DND-41 (cell line): ENCODE measurements at regions not wholly inside any gene's neighbourhood (a gene's known extent, or its start where the extent isn't known, plus 50 kb on each side); places are given as distances from the start of the nearest gene placed in this dataset.

ENCODE experiments used
- ATAC-seq: fragments of 200-7000 bp; cut with Tn5 transposase; 3 replicates; pipeline ENCODE4 v1.9.1; 2021; ENCODE audit warnings: low read depth; ENCODE audit not compliant: insufficient read depth
- DNase-seq: peaks from one replicate; pipeline ENCODE4 v3.0.0-alpha.2; 2020
- H2AFZ ChIP-seq: 2 replicates; pipeline ENCODE4 v1.6.0; 2012; ENCODE audit warnings: low read depth, low read length
- H3K27ac ChIP-seq: 2 replicates; pipeline ENCODE4 v1.5.1; 2012; ENCODE audit warnings: low read length, inconsistent platforms
- H3K27me3 ChIP-seq: fragments of 200-600 bp; sonication (generic); 2 replicates; pipeline ENCODE4 v1.6.0; 2012; ENCODE audit warnings: low read length, mild to moderate bottlenecking, inconsistent platforms; ENCODE audit not compliant: insufficient read depth, poor library complexity
- H3K36me3 ChIP-seq: 2 replicates; pipeline ENCODE4 v1.5.1; 2012; ENCODE audit warnings: low read length, inconsistent platforms; ENCODE audit not compliant: insufficient read depth
- H3K4me1 ChIP-seq: 2 replicates; pipeline ENCODE4 v1.5.1; 2012; ENCODE audit warnings: mild to moderate bottlenecking, low read length; ENCODE audit not compliant: insufficient read depth
- H3K4me2 ChIP-seq: 2 replicates; pipeline ENCODE4 v1.6.0; 2012; ENCODE audit warnings: mild to moderate bottlenecking, moderate library complexity, low read length, inconsistent platforms; ENCODE audit not compliant: insufficient read depth
- H3K4me3 ChIP-seq, 2 experiments: fragments of 200-600 bp in 1 of 2; shearing (Covaris generic) in 1 of 2; 2 replicates each; pipeline ENCODE4 v1.5.1; 2012 to 2016; ENCODE audit warnings: inconsistent platforms in 2 of 2, low read length in 2 of 2, mild to moderate bottlenecking in 2 of 2, low read depth in 1 of 2, moderate library complexity in 1 of 2
- H3K79me2 ChIP-seq: 2 replicates; pipeline ENCODE4 v1.6.0; 2012; ENCODE audit warnings: low read length, inconsistent platforms; ENCODE audit not compliant: insufficient read depth
- H3K9ac ChIP-seq: 2 replicates; pipeline ENCODE4 v1.6.0; 2012; ENCODE audit warnings: low read depth, mild to moderate bottlenecking, inconsistent platforms, low read length, moderate library complexity
- H3K9me3 ChIP-seq: 2 replicates; pipeline ENCODE4 v1.5.1; 2012; ENCODE audit warnings: low read length, moderate library complexity, mild to moderate bottlenecking, inconsistent platforms; ENCODE audit not compliant: insufficient read depth, severe bottlenecking
- H4K20me1 ChIP-seq: 2 replicates; pipeline ENCODE4 v1.6.0; 2012; ENCODE audit warnings: low read length; ENCODE audit not compliant: insufficient read depth
- EZH2 ChIP-seq: IDR thresholded peaks from 3 replicates; pipeline ENCODE4 v1.6.1; 2012; ENCODE audit warnings: borderline replicate concordance, low read depth, mild to moderate bottlenecking, moderate library complexity, low read length, inconsistent platforms; ENCODE audit not compliant: severe bottlenecking
- TF ChIP-seq, protein P1 (sequence below): IDR thresholded peaks from 2 replicates; pipeline ENCODE4 v1.5.1; 2012; ENCODE audit warnings: borderline replicate concordance, low read length, moderate library complexity, mild to moderate bottlenecking; ENCODE audit not compliant: poor library complexity, severe bottlenecking; ENCODE audit errors: extremely low read depth

DNA sequence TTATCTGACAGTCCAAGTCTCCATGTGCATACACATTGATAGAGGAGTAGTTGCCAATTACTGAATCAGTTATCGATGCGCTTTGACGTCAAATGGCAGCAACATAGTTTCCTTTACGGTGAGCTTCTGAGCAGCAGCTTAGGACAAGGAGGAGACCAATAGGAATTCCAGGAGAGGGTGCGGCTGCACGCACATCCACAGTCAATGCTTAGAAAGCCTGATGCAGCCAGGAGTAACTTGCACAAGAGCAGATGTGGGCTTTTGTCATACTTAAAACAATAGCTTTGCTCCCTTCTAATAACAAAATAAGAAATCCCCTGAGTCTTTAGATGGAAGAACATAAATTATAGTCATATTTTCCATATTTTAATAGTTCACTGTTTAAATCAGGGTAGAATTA, 442.1 kb downstream of the BCKDHB start:
- Histone ChIP-seq H3K4me3 (no peak overlapping the region), H3K27me3 (no peaks in the 10 kb centered on the region), H3K4me1 (no peaks in the 10 kb centered on the region), H4K20me1 (no peaks in the 10 kb centered on the region), H3K79me2 (no peaks in the 10 kb centered on the region), H3K9ac (no peak overlapping the region), H2AFZ (no peak overlapping the region), H3K4me2 (no peak overlapping the region), H3K9me3 (no peaks in the 10 kb centered on the region), H3K36me3 (no peaks in the 10 kb centered on the region), H3K27ac (no peak overlapping the region)
- ATAC-seq (no peak), DNase-seq (no peak)
- no peak for TF ChIP-seq EZH2
- TF ChIP-seq, protein P1, sequence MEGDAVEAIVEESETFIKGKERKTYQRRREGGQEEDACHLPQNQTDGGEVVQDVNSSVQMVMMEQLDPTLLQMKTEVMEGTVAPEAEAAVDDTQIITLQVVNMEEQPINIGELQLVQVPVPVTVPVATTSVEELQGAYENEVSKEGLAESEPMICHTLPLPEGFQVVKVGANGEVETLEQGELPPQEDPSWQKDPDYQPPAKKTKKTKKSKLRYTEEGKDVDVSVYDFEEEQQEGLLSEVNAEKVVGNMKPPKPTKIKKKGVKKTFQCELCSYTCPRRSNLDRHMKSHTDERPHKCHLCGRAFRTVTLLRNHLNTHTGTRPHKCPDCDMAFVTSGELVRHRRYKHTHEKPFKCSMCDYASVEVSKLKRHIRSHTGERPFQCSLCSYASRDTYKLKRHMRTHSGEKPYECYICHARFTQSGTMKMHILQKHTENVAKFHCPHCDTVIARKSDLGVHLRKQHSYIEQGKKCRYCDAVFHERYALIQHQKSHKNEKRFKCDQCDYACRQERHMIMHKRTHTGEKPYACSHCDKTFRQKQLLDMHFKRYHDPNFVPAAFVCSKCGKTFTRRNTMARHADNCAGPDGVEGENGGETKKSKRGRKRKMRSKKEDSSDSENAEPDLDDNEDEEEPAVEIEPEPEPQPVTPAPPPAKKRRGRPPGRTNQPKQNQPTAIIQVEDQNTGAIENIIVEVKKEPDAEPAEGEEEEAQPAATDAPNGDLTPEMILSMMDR: no peak

DNA sequence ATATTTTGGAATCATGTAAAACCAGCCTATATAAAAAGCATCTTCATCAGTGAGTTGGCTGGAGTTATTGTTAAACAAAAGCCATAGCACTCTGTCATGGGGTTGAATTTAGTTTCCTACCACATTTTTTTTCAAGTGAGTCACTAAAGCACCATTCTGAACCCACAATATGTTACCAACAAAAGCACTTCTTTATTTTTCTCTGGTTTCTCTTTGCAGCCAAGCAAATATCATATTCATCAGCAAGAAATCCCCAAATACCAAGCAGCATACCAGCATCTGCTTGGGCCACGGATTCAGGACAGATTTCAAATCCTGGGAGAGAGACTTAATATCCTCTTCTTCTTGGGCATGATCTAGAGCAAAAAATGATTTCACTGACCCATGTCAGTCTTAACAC, 441.4 kb downstream of the BCKDHB start:
- Histone ChIP-seq H3K4me1 (no peaks in the 10 kb centered on the region), H3K4me3 (no peak overlapping the region), H3K4me2 (no peak overlapping the region), H4K20me1 (no peaks in the 10 kb centered on the region), H2AFZ (no peak overlapping the region), H3K79me2 (no peaks in the 10 kb centered on the region), H3K9me3 (no peaks in the 10 kb centered on the region), H3K27ac (no peak overlapping the region), H3K27me3 (no peaks in the 10 kb centered on the region), H3K36me3 (no peaks in the 10 kb centered on the region), H3K9ac (no peak overlapping the region)
- TF ChIP-seq, protein P1: no peak
- TF ChIP-seq EZH2: no peak
- DNase-seq (no peak), ATAC-seq (no peak)

DNA sequence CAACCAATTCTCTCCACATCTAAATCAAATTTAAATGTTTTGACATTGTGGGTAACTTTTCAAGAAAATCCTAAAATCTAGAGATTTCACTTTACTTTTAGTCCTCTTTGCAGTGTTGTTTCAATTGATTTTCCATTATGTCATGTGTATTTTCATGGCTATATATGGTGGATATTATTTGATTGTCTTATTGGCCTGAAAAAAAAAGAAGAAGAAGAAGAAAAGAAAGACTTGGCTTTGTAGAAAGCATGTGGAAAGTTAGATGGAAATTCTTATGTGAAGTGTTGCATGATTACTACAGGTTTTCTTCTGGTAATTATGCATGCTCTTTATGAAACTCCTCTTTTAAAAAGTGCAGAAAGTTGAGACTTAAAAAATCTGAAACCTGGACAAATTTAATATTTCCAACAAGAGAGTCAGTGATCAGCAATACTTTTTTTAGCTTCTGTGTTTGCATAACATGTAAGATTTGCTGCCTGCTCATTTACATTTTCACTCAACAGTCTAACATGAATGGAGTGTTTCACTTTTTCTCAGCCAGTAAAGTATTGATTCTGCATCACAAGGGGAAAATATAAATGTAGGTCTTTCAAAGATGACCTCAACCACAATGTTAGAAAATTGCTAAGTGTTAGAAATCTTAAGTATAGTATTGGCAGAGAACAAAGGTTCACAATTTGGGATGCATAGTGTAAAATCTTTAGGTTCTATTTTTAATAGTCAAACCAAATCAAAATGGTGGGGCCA, 438.7 kb downstream of the BCKDHB start:
- H3K27me3 ChIP-seq: no peaks in the 10 kb centered on the region
- H3K27ac ChIP-seq: no peak overlapping the region
- no peak overlapping the region for H3K4me2 ChIP-seq
- no peak overlapping the region for H2AFZ ChIP-seq
- TF ChIP-seq, protein P1: no peak
- TF ChIP-seq EZH2: no peak
- no peak overlapping the region for H3K9ac ChIP-seq
- no peaks in the 10 kb centered on the region for H4K20me1 ChIP-seq
- H3K36me3 ChIP-seq: no peaks in the 10 kb centered on the region
- no peaks in the 10 kb centered on the region for H3K4me1 ChIP-seq
- H3K9me3 ChIP-seq: no peaks in the 10 kb centered on the region
- no peak for ATAC-seq
- no peaks in the 10 kb centered on the region for H3K79me2 ChIP-seq
- no peak overlapping the region for H3K4me3 ChIP-seq
- DNase-seq: no peak
